Osteocyte (in vitro differentiated cells): ENCODE measurements at regions not wholly inside any gene's neighbourhood (a gene's known extent, or its start where the extent isn't known, plus 50 kb on each side); places are given as distances from the start of the nearest gene placed in this dataset.

Source experiments
- DNase-seq: peaks from one replicate; pipeline ENCODE4 v3.0.0; 2021; ENCODE audit warnings: mixed read lengths; ENCODE audit not compliant: unreplicated experiment; ENCODE audit errors: extremely low spot score
- H3K27ac Mint-ChIP-seq: one replicate; pipeline ENCODE4 v1.8.0; 2021; ENCODE audit warnings: mild to moderate bottlenecking, mixed read lengths; ENCODE audit not compliant: unreplicated experiment
- H3K27me3 Mint-ChIP-seq: one replicate; pipeline ENCODE4 v1.8.0; 2021; ENCODE audit warnings: mixed read lengths; ENCODE audit not compliant: unreplicated experiment
- H3K36me3 Mint-ChIP-seq: one replicate; pipeline ENCODE4 v1.8.0; 2021; ENCODE audit warnings: mixed read lengths; ENCODE audit not compliant: unreplicated experiment
- H3K4me1 Mint-ChIP-seq: one replicate; pipeline ENCODE4 v1.8.0; 2021; ENCODE audit warnings: mixed read lengths; ENCODE audit not compliant: unreplicated experiment
- H3K4me3 Mint-ChIP-seq: one replicate; pipeline ENCODE4 v1.8.0; 2021; ENCODE audit warnings: mild to moderate bottlenecking, moderate library complexity, mixed read lengths; ENCODE audit not compliant: unreplicated experiment
- H3K9me3 Mint-ChIP-seq: one replicate; pipeline ENCODE4 v1.8.0; 2021; ENCODE audit warnings: mixed read lengths; ENCODE audit not compliant: unreplicated experiment
- CTCF ChIP-seq: fragments of 200-600 bp; sonication (generic); IDR thresholded peaks from 2 replicates; pipeline ENCODE4 v1.5.0; 2021; ENCODE audit warnings: antibody characterized with exemption, mild to moderate bottlenecking, moderate library complexity

DNA sequence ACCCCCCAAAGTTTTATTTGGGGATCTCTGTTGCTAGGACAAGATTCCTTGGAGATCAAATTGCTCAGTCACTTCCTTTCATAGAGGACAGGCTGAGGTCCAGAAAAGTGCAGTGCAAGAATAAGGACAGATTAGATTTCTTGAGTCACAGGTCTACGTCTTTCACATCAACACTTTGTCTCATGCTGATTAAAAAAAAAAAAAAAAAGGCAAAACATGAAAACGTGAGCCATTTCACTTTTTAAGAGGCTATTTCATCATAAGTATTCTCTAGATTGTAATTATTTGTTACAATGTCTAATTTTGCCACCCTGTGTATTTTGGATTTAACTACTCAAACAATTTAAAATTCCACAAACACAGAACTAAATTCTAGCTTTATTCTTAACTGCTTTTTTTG is 647.0 kb downstream of the TRAM1L1 start:
- Mint-ChIP-seq H3K4me3 (no peak overlapping the region), H3K4me1 (no peaks in the 10 kb centered on the region), H3K27me3 (no peaks in the 10 kb centered on the region), H3K9me3 (no peaks in the 10 kb centered on the region), H3K36me3 (no peaks in the 10 kb centered on the region), H3K27ac (no peak overlapping the region)
- no peak for TF ChIP-seq CTCF
- no peak for DNase-seq

DNA sequence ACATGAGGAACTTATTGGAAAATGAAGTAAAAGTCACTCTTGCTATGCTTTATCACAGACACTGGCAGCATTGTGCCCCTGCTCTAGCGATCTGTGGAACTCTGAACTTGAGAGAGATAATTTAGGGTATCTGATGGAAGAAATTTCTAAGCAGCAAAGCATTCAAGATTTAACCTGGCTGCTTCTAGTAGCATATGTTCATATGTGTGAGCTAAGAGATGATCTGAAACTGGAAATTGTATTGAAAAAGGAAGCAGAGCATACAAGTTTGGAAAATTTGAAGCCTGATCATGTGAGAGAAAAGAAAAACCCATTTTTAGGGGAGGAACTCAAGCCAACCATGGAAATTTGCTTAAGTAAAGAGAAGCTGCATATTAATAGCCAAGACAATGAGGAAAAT is 657.7 kb downstream of the TRAM1L1 start:
- Mint-ChIP-seq H3K27ac (no peak overlapping the region), H3K27me3 (no peaks in the 10 kb centered on the region), H3K4me1 (no peaks in the 10 kb centered on the region), H3K36me3 (no peaks in the 10 kb centered on the region), H3K9me3 (peaks cover 16% of the 10 kb centered on the region), H3K4me3 (no peak overlapping the region)
- TF ChIP-seq CTCF: no peak
- no peak for DNase-seq

- Mint-ChIP-seq H3K27ac (no peak overlapping the region), H3K4me1 (no peaks in the 10 kb centered on the region), H3K27me3 (no peaks in the 10 kb centered on the region), H3K4me3 (no peak overlapping the region), H3K9me3 (no peaks in the 10 kb centered on the region), H3K36me3 (no peaks in the 10 kb centered on the region)
- no peak for DNase-seq
- TF ChIP-seq CTCF: no peak
Measured at GRCh38 chr4:116413222-116413621, 672.2 kb downstream of the TRAM1L1 start.

- Mint-ChIP-seq H3K4me3 (no peak overlapping the region), H3K9me3 (no peaks in the 10 kb centered on the region), H3K36me3 (no peaks in the 10 kb centered on the region), H3K27ac (no peak overlapping the region), H3K4me1 (no peaks in the 10 kb centered on the region), H3K27me3 (no peaks in the 10 kb centered on the region)
- no peak for DNase-seq
- no peak for TF ChIP-seq CTCF
Measured at GRCh38 chr4:116401293-116401692, 684.1 kb downstream of the TRAM1L1 start.

DNA sequence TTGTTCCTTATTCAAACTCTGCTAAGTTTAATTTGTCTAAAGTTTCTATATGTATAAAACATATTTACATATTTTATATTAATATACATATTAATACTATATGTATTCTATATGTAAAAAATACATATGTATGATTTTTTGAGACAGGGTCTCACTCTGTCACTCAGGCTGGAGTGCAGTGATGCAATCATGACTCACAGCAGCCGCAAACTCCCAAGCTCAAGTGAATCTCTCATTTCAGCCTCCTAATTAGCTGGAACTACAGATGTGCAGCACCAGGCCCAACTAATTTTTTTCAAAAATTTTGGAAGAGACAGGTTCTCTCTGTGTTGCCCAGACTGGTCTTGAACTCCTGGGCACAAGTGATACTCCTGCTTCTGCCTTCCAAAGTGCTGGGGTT is 684.9 kb downstream of the TRAM1L1 start:
- H3K27me3 Mint-ChIP-seq: no peaks in the 10 kb centered on the region
- H3K36me3 Mint-ChIP-seq: no peaks in the 10 kb centered on the region
- no peaks in the 10 kb centered on the region for H3K9me3 Mint-ChIP-seq
- H3K4me1 Mint-ChIP-seq: peaks cover 4% of the 10 kb centered on the region
- no peak overlapping the region for H3K4me3 Mint-ChIP-seq
- DNase-seq: no peak
- no peak overlapping the region for H3K27ac Mint-ChIP-seq
- TF ChIP-seq CTCF: no peak
